Nephron (organoid): ENCODE measurements at regions not wholly inside any gene's neighbourhood (a gene's known extent, or its start where the extent isn't known, plus 50 kb on each side); places are given as distances from the start of the nearest gene placed in this dataset.

Experiments used
- H3K27ac Mint-ChIP-seq, 3 experiments: 2 replicates each; pipeline ENCODE4 v1.8.0; 2020; ENCODE audit warnings: mixed read lengths in 3 of 3, mild to moderate bottlenecking in 2 of 3, moderate library complexity in 1 of 3
- H3K27me3 Mint-ChIP-seq: 2 replicates; pipeline ENCODE4 v1.8.0; 2021; ENCODE audit warnings: low read depth, mild to moderate bottlenecking, moderate library complexity, mixed read lengths
- H3K36me3 Mint-ChIP-seq: 2 replicates; pipeline ENCODE4 v1.8.0; 2020; ENCODE audit warnings: low read depth, mixed read lengths
- H3K4me1 Mint-ChIP-seq: 2 replicates; pipeline ENCODE4 v1.8.0; 2020; ENCODE audit warnings: mixed read lengths
- H3K4me3 Mint-ChIP-seq, 3 experiments: 2 replicates each; pipeline ENCODE4 v1.8.0; 2020; ENCODE audit warnings: mild to moderate bottlenecking in 3 of 3, mixed read lengths in 3 of 3, moderate library complexity in 2 of 3
- H3K9me3 Mint-ChIP-seq: 2 replicates; pipeline ENCODE4 v1.8.0; 2020; ENCODE audit warnings: mixed read lengths
- CTCF ChIP-seq, 3 experiments: fragments of 200-600 bp; sonication (generic); IDR thresholded peaks; one replicate each; pipeline ENCODE4 v1.5.0; 2021; ENCODE audit warnings: antibody characterized with exemption in 3 of 3; ENCODE audit not compliant: unreplicated experiment in 3 of 3

GRCh38 chr12:46443594-46444263 is 71.2 kb upstream of the SLC38A2 start:
- Mint-ChIP-seq H3K4me1 (peaks cover 50% of the 10 kb centered on the region), H3K4me3 (no peak overlapping the region), H3K27ac (no peak overlapping the region), H3K36me3 (no peaks in the 10 kb centered on the region), H3K27me3 (no peaks in the 10 kb centered on the region), H3K9me3 (no peaks in the 10 kb centered on the region)
- no peak for TF ChIP-seq CTCF (IDR thresholded peaks at IDR 0.05; ENCODE audit: unreplicated experiment in 3 of 3)

- H3K9me3 Mint-ChIP-seq: no peaks in the 10 kb centered on the region
- H3K36me3 Mint-ChIP-seq: no peaks in the 10 kb centered on the region
- no peak overlapping the region for H3K4me3 Mint-ChIP-seq
- H3K4me1 Mint-ChIP-seq: peaks cover 51% of the 10 kb centered on the region
- no peaks in the 10 kb centered on the region for H3K27me3 Mint-ChIP-seq
- peak overlapping the region; percentile 30 to 46 (median 38) for H3K27ac Mint-ChIP-seq
- no peak for TF ChIP-seq CTCF (IDR thresholded peaks at IDR 0.05; ENCODE audit: unreplicated experiment in 3 of 3)
Measured at GRCh38 chr12:46442738-46443137, 70.2 kb upstream of the SLC38A2 start.

GRCh38 chr12:46442239-46442638 is 69.7 kb upstream of the SLC38A2 start:
- no peak for TF ChIP-seq CTCF (IDR thresholded peaks at IDR 0.05; ENCODE audit: unreplicated experiment in 3 of 3)
- Mint-ChIP-seq H3K27ac (peak overlapping the region; percentile 30 to 46 (median 38)), H3K27me3 (no peaks in the 10 kb centered on the region), H3K9me3 (no peaks in the 10 kb centered on the region), H3K4me1 (peaks cover 53% of the 10 kb centered on the region), H3K36me3 (no peaks in the 10 kb centered on the region), H3K4me3 (no peak overlapping the region)

GRCh38 chr12:46439793-46440511 is 67.4 kb upstream of the SLC38A2 start:
- H3K4me3 Mint-ChIP-seq: no peak overlapping the region
- H3K36me3 Mint-ChIP-seq: no peaks in the 10 kb centered on the region
- peaks cover 37% of the 10 kb centered on the region for H3K4me1 Mint-ChIP-seq
- H3K9me3 Mint-ChIP-seq: no peaks in the 10 kb centered on the region
- TF ChIP-seq CTCF (IDR thresholded peaks at IDR 0.05; ENCODE audit: unreplicated experiment in 3 of 3): no peak
- no peak overlapping the region for H3K27ac Mint-ChIP-seq
- no peaks in the 10 kb centered on the region for H3K27me3 Mint-ChIP-seq

GRCh38 chr12:46438719-46439319 is 66.2 kb upstream of the SLC38A2 start:
- Mint-ChIP-seq H3K9me3 (no peaks in the 10 kb centered on the region), H3K27ac (peak overlapping the region in 2 of 3 experiments; percentile 4 to 55), H3K36me3 (no peaks in the 10 kb centered on the region), H3K4me3 (no peak overlapping the region), H3K27me3 (no peaks in the 10 kb centered on the region), H3K4me1 (peaks cover 26% of the 10 kb centered on the region)
- no peak for TF ChIP-seq CTCF (IDR thresholded peaks at IDR 0.05; ENCODE audit: unreplicated experiment in 3 of 3)
